Epithelial cell of esophagus (primary cell): ENCODE measurements at regions not wholly inside any gene's neighbourhood (a gene's known extent, or its start where the extent isn't known, plus 50 kb on each side); places are given as distances from the start of the nearest gene placed in this dataset.

Source experiments
- DNase-seq: peaks from one replicate; pipeline ENCODE4 v3.0.0; 2010; ENCODE audit warnings: low read depth
- H3K4me3 ChIP-seq: 2 replicates; pipeline ENCODE4 v1.5.1; 2011; ENCODE audit warnings: mild to moderate bottlenecking, low read length, control low read depth
- CTCF ChIP-seq: IDR thresholded peaks from 2 replicates; pipeline ENCODE4 v1.5.1; 2011; ENCODE audit warnings: low read depth, mild to moderate bottlenecking, low read length, control low read depth, inconsistent platforms; ENCODE audit not compliant: insufficient read depth; ENCODE audit errors: missing control alignments

DNA sequence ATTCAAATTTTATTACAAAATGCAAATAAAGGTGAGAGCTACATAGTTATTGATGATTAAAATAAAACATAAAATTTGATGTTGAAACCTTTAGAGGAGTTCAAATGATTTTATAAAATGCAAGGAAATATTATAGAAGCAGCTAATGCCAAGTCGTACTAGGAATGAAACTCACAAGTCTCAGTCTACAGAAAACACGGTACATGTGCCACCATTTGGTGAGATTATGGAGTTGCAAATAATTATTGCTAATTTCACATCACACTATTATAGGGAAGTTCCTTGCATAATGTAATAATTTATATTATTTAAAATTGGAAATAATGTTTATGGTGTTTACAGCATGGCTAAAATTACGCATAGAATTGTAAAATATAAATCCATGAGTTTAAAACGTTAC is 1601.7 kb upstream of the TENM3 start:
- no peak for DNase-seq
- no peak overlapping the region for H3K4me3 ChIP-seq
- TF ChIP-seq CTCF, result no peak

DNA sequence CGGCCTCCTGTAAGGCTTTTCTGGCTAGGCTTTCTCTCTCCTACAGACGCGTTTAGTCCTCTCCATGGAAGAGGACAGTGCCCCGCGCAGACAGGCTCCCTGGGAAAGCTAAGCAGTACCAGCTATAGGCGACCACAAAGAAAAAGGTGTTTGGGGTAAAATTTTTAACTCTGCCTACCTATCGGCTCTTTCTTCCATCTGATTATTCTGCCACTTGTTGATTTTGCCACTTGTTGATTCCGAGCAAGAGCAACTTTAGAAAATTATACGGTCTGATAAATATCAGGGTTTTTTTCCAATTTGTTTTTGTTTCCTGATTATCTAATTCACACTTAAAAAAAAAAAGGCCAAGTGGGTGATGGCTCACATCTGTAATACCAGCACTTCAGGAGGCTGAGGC is 1600.5 kb upstream of the TENM3 start:
- TF ChIP-seq CTCF, result no peak
- DNase-seq, result no peak

GRCh38 chr4:180650273-180650672 is 1592.9 kb upstream of the TENM3 start:
- no peak for DNase-seq
- H3K4me3 ChIP-seq, result no peak overlapping the region
- no peak for TF ChIP-seq CTCF

More for the DNA sequence above, 1600.5 kb upstream of the TENM3 start:
- H3K4me3 ChIP-seq, result no peak overlapping the region

- no peak overlapping the region for H3K4me3 ChIP-seq
- DNase-seq, result no peak
- no peak for TF ChIP-seq CTCF
These were observed 1590.7 kb upstream of the TENM3 start for GRCh38 chr4:180652533-180652932.

DNA sequence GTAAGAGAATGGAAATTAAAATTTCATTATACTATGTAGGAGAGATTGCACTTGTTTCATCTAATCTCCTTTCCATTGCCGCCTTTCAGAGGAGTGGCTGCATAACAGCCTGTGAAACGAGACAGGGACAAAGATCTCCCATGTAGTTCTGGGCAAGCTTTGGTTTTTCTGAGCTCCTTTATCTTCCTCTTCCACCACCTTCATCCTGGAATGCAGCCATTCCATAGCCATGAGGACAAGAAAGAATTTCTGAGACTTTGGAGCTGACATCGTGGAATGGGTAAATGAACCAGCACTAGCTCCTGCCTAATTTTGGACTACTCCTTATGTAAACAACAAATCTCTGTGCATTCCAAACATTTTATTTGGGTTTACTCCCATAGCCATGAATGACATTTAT is 1587.3 kb upstream of the TENM3 start:
- DNase-seq, result no peak
- H3K4me3 ChIP-seq, result no peak overlapping the region
- TF ChIP-seq CTCF, result no peak

DNA sequence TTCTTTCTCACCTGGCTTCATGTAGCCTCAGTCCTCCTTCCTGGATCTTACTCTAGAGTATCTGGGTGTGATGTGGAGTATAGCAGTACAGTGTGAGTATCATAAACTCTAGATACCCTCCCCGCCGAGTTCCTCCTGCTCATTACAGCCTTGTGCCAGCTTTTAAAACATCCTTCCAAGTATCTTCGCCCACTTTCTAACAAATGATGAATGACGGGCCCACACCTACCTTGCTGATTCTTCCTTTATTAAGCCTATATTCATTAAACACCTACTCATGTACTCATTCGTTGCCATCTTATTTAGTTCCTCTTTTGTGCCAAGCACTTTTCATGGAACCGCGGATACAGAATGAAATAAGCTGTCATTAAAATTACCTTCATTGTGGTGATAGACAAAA is 1585.3 kb upstream of the TENM3 start:
- DNase-seq, result no peak

More for the DNA sequence above, 1585.3 kb upstream of the TENM3 start:
- no peak for TF ChIP-seq CTCF
- H3K4me3 ChIP-seq, result no peak overlapping the region
